ENCODE measurements at regions not wholly inside any gene's neighbourhood (a gene's known extent, or its start where the extent isn't known, plus 50 kb on each side); places are given as distances from the start of the nearest gene placed in this dataset.

DNA sequence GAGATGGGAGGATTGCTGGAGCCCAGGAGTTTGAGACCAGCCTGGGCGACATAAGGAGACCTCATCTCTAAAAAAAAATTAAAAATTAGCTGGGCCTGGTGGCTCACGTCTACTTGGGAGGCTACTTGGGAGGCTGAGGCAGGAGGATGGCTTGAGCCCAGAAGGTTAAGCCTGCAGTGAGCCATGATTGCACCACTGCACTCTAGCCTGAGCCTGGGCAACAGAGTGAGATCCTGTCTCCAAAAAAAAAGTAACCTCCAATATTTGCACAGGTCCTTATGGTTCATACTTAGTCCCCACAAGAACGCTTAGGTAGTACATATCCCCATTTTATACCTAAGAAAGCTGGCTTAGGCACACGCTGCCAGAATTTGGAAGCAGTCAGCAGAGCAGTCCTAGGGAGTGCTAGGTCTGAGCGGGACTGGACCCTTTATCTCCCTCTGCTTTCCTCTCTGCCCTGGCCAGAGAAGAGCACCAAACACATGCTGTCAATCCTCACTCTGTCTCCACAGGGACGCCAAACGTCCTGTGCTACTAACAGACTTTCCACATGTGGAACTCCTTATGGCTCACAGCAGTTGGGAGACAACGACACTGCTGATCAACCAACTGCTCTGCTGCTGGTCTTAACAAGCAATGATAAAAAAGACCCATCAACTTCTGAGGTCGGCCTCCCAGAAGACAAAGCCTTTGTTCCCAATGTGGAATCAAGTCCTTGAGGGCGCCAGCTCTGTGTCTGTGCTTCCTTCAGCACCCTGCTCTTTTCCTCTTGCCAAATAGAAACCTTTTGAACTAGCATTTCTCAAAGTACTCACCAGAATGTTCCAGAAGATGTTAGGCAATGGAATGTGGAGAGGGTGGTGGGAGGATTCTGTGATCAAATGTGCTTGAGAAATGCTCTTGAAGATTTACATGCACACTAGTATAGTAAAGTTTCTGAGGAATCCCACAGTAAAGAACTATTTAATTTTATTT, 226.3 kb upstream of the DTNBP1 start:
- no peak overlapping the region for H2BK20ac ChIP-seq (ENCODE audit: low read depth, low read length, poor library complexity, severe bottlenecking)
- DNase-seq, result no peak
- H3K4me1 ChIP-seq (ENCODE audit: insufficient read depth, low read length), result peaks cover 2% of the 10 kb centered on the region; the same call in 1 of the 2 replicates
- Mint-ChIP-seq H3K27ac (no peak overlapping the region), H3K9me3 (peaks cover 2 to 6% of the 10 kb centered on the region in 2 experiments; a peak in 4 of 5 replicates), H3K4me1 (peaks cover 1 to 5% of the 10 kb centered on the region in 2 experiments), H3K4me3 (no peak overlapping the region), H3K36me3 (ENCODE audit: insufficient read depth in 1 of 3, low read depth in 3 of 3) (peaks cover 1 to 9% (median 4%) of the 10 kb centered on the region in 3 experiments; a peak in 4 of 7 replicates), H3K27me3 (ENCODE audit: low read depth) (no peaks in the 10 kb centered on the region)
- H2AFZ ChIP-seq (ENCODE audit: low read length), result no peak overlapping the region
- no peaks in the 10 kb centered on the region for H3K79me2 ChIP-seq (ENCODE audit: insufficient read depth, low read length)
- H4K91ac ChIP-seq (ENCODE audit: insufficient read length, low read depth, low read length), result no peak overlapping the region
- H3K14ac ChIP-seq (ENCODE audit: insufficient read depth, low read length), result no peak overlapping the region
- no peak overlapping the region for H3K56ac ChIP-seq (ENCODE audit: insufficient read length, low read depth, low read length)
- no peak overlapping the region for H3K27ac ChIP-seq (ENCODE audit: insufficient read length, low read depth, low read length)
- TF ChIP-seq, protein P1, sequence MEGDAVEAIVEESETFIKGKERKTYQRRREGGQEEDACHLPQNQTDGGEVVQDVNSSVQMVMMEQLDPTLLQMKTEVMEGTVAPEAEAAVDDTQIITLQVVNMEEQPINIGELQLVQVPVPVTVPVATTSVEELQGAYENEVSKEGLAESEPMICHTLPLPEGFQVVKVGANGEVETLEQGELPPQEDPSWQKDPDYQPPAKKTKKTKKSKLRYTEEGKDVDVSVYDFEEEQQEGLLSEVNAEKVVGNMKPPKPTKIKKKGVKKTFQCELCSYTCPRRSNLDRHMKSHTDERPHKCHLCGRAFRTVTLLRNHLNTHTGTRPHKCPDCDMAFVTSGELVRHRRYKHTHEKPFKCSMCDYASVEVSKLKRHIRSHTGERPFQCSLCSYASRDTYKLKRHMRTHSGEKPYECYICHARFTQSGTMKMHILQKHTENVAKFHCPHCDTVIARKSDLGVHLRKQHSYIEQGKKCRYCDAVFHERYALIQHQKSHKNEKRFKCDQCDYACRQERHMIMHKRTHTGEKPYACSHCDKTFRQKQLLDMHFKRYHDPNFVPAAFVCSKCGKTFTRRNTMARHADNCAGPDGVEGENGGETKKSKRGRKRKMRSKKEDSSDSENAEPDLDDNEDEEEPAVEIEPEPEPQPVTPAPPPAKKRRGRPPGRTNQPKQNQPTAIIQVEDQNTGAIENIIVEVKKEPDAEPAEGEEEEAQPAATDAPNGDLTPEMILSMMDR (conservative IDR thresholded peaks at IDR 0.05), result no peak
- no peak overlapping the region for H3T11ph ChIP-seq (ENCODE audit: low read length)
- no peak overlapping the region for H3K18ac ChIP-seq (ENCODE audit: insufficient read length, low read depth, low read length)
- no peak overlapping the region for H2BK12ac ChIP-seq (ENCODE audit: insufficient read length, low read depth, low read length)
- WGBS (ENCODE audit: extremely low coverage, insufficient read length, low lambda C conversion rate), result no CpG with 5 or more reads among the region's 10 CpGs
- no peak overlapping the region for H3K9ac ChIP-seq (ENCODE audit: extremely low read depth, insufficient read length, low read length)
- no peaks in the 10 kb centered on the region for H3K23me2 ChIP-seq (ENCODE audit: insufficient read length, low read depth, low read length, poor library complexity, severe bottlenecking)
- no peak overlapping the region for H4K8ac ChIP-seq (replicated peaks; ENCODE audit: insufficient read length, low read depth, low read length)
- no peaks in the 10 kb centered on the region for H3K27me3 ChIP-seq (ENCODE audit: insufficient read depth, low read length)
- no peak overlapping the region for H2BK120ac ChIP-seq (ENCODE audit: low read depth, low read length, poor library complexity, severe bottlenecking)
- no peak overlapping the region for H2AK5ac ChIP-seq (ENCODE audit: insufficient read length, low read length)
- no peak overlapping the region for H4K5ac ChIP-seq (ENCODE audit: insufficient read length, low read depth, low read length)
- no peak overlapping the region for H3K4ac ChIP-seq (ENCODE audit: low read depth, low read length)
- no peak overlapping the region for H2BK5ac ChIP-seq (ENCODE audit: insufficient read length, low read length)
- H4K20me1 ChIP-seq (ENCODE audit: control insufficient read depth, insufficient read depth, insufficient read length), result no peaks in the 10 kb centered on the region
- H2BK15ac ChIP-seq (ENCODE audit: low read depth, low read length), result no peak overlapping the region
- no peak overlapping the region for H3K23ac ChIP-seq (ENCODE audit: insufficient read length, low read depth, low read length)
- no peak overlapping the region for H3K4me2 ChIP-seq (ENCODE audit: insufficient read depth, insufficient read length, low read length)
- H3K79me1 ChIP-seq (ENCODE audit: insufficient read depth, low read depth, low read length, poor library complexity, severe bottlenecking), result no peaks in the 10 kb centered on the region
- no peaks in the 10 kb centered on the region for H3K9me3 ChIP-seq (ENCODE audit: control insufficient read depth, low read depth, low read length)
